GM12892 (cell line): ENCODE measurements at regions not wholly inside any gene's neighbourhood (a gene's known extent, or its start where the extent isn't known, plus 50 kb on each side); places are given as distances from the start of the nearest gene placed in this dataset.

Experiments
- POLR2A ChIP-seq: IDR thresholded peaks from 2 replicates; pipeline ENCODE4 v1.6.1; 2011; ENCODE audit warnings: low read depth, low read length, control low read depth
- POLR2AphosphoS5 ChIP-seq: IDR thresholded peaks from 2 replicates; pipeline ENCODE4 v1.6.1; 2011; ENCODE audit warnings: low read depth, low read length, control low read depth

DNA sequence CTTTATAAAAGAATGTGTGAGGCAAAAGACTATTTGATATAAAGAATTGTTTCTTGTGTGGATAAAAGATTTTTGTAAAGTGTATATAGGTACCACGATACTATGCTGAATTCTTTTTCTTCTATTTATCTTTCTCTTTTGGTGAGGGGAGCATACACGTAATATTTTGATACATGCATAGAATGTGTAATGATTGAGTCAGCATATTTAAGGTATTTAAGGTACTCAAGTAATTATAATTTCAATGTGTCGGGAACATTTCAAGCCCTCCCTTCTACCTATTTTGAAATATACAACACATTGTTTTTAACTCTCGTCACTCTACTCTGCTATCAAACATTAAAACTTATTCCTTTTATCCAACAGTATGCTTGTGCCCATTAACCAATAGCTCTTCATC, 1221.6 kb upstream of the PHF14 start:
- no peak for TF ChIP-seq POLR2A
- no peak for TF ChIP-seq POLR2AphosphoS5
